ENCODE measurements at regions not wholly inside any gene's neighbourhood (a gene's known extent, or its start where the extent isn't known, plus 50 kb on each side); places are given as distances from the start of the nearest gene placed in this dataset.
A peak's percentile ranks its signal among the peaks of the same experiment; 100 is the strongest.

- no peak for TF ChIP-seq CTCF (IDR thresholded peaks at IDR 0.05; ENCODE audit: control insufficient read depth, insufficient read depth, low read depth, low read length, missing control alignments)
- H3K4me3 ChIP-seq (ENCODE audit: control insufficient read depth, low read depth, low read length): no peak overlapping the region
- DNase-seq (ENCODE audit: low read depth): no peak
Observed at GRCh38 chr9:7360513-7360912, 439.1 kb downstream of the DMAC1 start.

- DNase-seq (ENCODE audit: low read depth): no peak
- no peak overlapping the region for H3K4me3 ChIP-seq (ENCODE audit: control insufficient read depth, low read depth, low read length)
- peak; percentile 20 for TF ChIP-seq CTCF (IDR thresholded peaks at IDR 0.05; ENCODE audit: control insufficient read depth, insufficient read depth, low read depth, low read length, missing control alignments)
Observed at GRCh38 chr9:7358876-7359275, 440.7 kb downstream of the DMAC1 start.

- no peak overlapping the region for H3K4me3 ChIP-seq (ENCODE audit: control insufficient read depth, low read depth, low read length)
- DNase-seq (ENCODE audit: low read depth): no peak
- TF ChIP-seq CTCF (IDR thresholded peaks at IDR 0.05; ENCODE audit: control insufficient read depth, insufficient read depth, low read depth, low read length, missing control alignments): no peak
Observed at GRCh38 chr9:7354704-7355103, 444.9 kb downstream of the DMAC1 start.

GRCh38 chr9:7348692-7349091 lies 450.9 kb downstream of the DMAC1 start:
- no peak for DNase-seq (ENCODE audit: low read depth)
- TF ChIP-seq CTCF (IDR thresholded peaks at IDR 0.05; ENCODE audit: control insufficient read depth, insufficient read depth, low read depth, low read length, missing control alignments): no peak
- H3K4me3 ChIP-seq (ENCODE audit: control insufficient read depth, low read depth, low read length): no peak overlapping the region

- no peak overlapping the region for H3K4me3 ChIP-seq (ENCODE audit: control insufficient read depth, low read depth, low read length)
- no peak for DNase-seq (ENCODE audit: low read depth)
- no peak for TF ChIP-seq CTCF (IDR thresholded peaks at IDR 0.05; ENCODE audit: control insufficient read depth, insufficient read depth, low read depth, low read length, missing control alignments)
Observed at GRCh38 chr9:7347556-7347955, 452.0 kb downstream of the DMAC1 start.

- H3K4me3 ChIP-seq (ENCODE audit: control insufficient read depth, low read depth, low read length): no peak overlapping the region
- no peak for DNase-seq (ENCODE audit: low read depth)
- TF ChIP-seq CTCF (IDR thresholded peaks at IDR 0.05; ENCODE audit: control insufficient read depth, insufficient read depth, low read depth, low read length, missing control alignments): no peak
Observed at GRCh38 chr9:7346144-7346543, 453.4 kb downstream of the DMAC1 start.

- no peak for DNase-seq (ENCODE audit: low read depth)
- H3K4me3 ChIP-seq (ENCODE audit: control insufficient read depth, low read depth, low read length): no peak overlapping the region
- no peak for TF ChIP-seq CTCF (IDR thresholded peaks at IDR 0.05; ENCODE audit: control insufficient read depth, insufficient read depth, low read depth, low read length, missing control alignments)
Observed at GRCh38 chr9:7342736-7343135, 456.8 kb downstream of the DMAC1 start.
